Body of pancreas (tissue), 4 donors: ENCODE measurements at regions not wholly inside any gene's neighbourhood (a gene's known extent, or its start where the extent isn't known, plus 50 kb on each side); places are given as distances from the start of the nearest gene placed in this dataset.

ENCODE experiments used
- ATAC-seq: fragments of 150-250 bp; one replicate; pipeline ENCODE4 v1.9.1; 2016
- DNase-seq, 4 donors: peaks; one replicate each; pipeline ENCODE4 v3.0.0-alpha.2; 2019
- H3K27ac ChIP-seq, 4 donors: fragments of 200-600 bp; sonication (generic); 1 replicate in 3 of 4; 2 replicates in 1 of 4; pipeline versions ENCODE4 v1.5.1 to v1.6.1; 2016 to 2019; ENCODE audit warnings: mild to moderate bottlenecking in 1 of 4, mixed read lengths in 1 of 4, moderate library complexity in 1 of 4
- H3K27me3 ChIP-seq, 2 donors: fragments of 200-600 bp; sonication (generic); one replicate each; pipeline ENCODE4 v1.6.0; 2016; ENCODE audit warnings: mild to moderate bottlenecking in 1 of 2
- H3K36me3 ChIP-seq, 2 donors: fragments of 200-600 bp; sonication (generic); replicated peaks in 1 of 2; 2 replicates each; pipeline ENCODE4 v1.5.1; 2016; ENCODE audit warnings: low read depth in 2 of 2; ENCODE audit not compliant: insufficient read depth in 1 of 2
- H3K4me1 ChIP-seq: fragments of 200-600 bp; sonication (generic); one replicate; pipeline ENCODE4 v1.6.0; 2016
- H3K4me3 ChIP-seq, 2 donors: fragments of 200-600 bp; sonication (generic); 1 replicate in 1 of 2; 2 replicates in 1 of 2; pipeline ENCODE4 v1.5.1; 2016 to 2019
- H3K9me3 ChIP-seq, 3 donors: fragments of 200-600 bp; sonication (generic); 1 replicate in 2 of 3; 2 replicates in 1 of 3; pipeline ENCODE4 v1.5.1; 2016
- CTCF ChIP-seq, 7 experiments: fragments of 450-650 bp in 4 of 7; fragments of 200-600 bp in 3 of 7; sonication (generic) in 3 of 7; IDR thresholded peaks; one replicate each; pipeline ENCODE4 v1.5.1; 2016 to 2019; ENCODE audit warnings: antibody characterized with exemption in 7 of 7
- POLR2A ChIP-seq, 3 donors: fragments of 450-650 bp; IDR thresholded peaks; one replicate each; pipeline ENCODE4 v1.6.1; 2016; ENCODE audit warnings: antibody characterized with exemption in 3 of 3, mild to moderate bottlenecking in 2 of 3
- WGBS, 2 donors: methylation state at CpG; one replicate each; pipeline ENCODE4 v1.1.5; 2017; 5-methylcytosine and 5-hydroxymethylcytosine counted together
- intact Hi-C: fragments of 100-400 bp; cut with DNase I; formaldehyde crosslinking; loops from one replicate; pipeline ENCODE4 v1.15.1; 2023

- Histone ChIP-seq H3K4me1 (no peaks in the 10 kb centered on the region), H3K27ac (no peak overlapping the region), H3K9me3 (no peaks in the 10 kb centered on the region), H3K4me3 (no peak overlapping the region), H3K27me3 (no peaks in the 10 kb centered on the region), H3K36me3 (no peaks in the 10 kb centered on the region)
- peak in 1 of 4 donors; percentile 3 for DNase-seq
- no peak for TF ChIP-seq POLR2A (IDR thresholded peaks at IDR 0.05)
- no peak for TF ChIP-seq CTCF (IDR thresholded peaks at IDR 0.05)
- 43 to 56% methylated on average over 2 of the region's 2 CpGs for WGBS, 2 donors
- ATAC-seq: no peak
- intact Hi-C loops: no loop called here
Observed at GRCh38 chr19:31970027-31970461, 375.4 kb upstream of the ZNF507 start.

GRCh38 chr19:31974290-31974689, 371.1 kb upstream of the ZNF507 start:
- Histone ChIP-seq H3K4me1 (no peaks in the 10 kb centered on the region), H3K36me3 (no peaks in the 10 kb centered on the region), H3K9me3 (no peaks in the 10 kb centered on the region), H3K27me3 (no peaks in the 10 kb centered on the region), H3K4me3 (no peak overlapping the region), H3K27ac (no peak overlapping the region)
- ATAC-seq (no peak), DNase-seq (no peak)
- TF ChIP-seq POLR2A (IDR thresholded peaks at IDR 0.05) (no peak), CTCF (IDR thresholded peaks at IDR 0.05) (no peak)
- intact Hi-C loops: no loop called here
- WGBS, 2 donors: 69 to 72% methylated on average over 4 of the region's 4 CpGs

- no peak for DNase-seq
- no peak overlapping the region for H3K27ac ChIP-seq
- no peaks in the 10 kb centered on the region for H3K36me3 ChIP-seq
- no peak overlapping the region for H3K4me3 ChIP-seq
- no peaks in the 10 kb centered on the region for H3K9me3 ChIP-seq
- ATAC-seq: no peak
- intact Hi-C loops: no loop called here
- no peaks in the 10 kb centered on the region for H3K4me1 ChIP-seq
- no peaks in the 10 kb centered on the region for H3K27me3 ChIP-seq
- WGBS, 2 donors: 80 to 88% methylated on average over 4 of the region's 4 CpGs
- TF ChIP-seq CTCF (IDR thresholded peaks at IDR 0.05) (no peak), POLR2A (IDR thresholded peaks at IDR 0.05) (no peak)
Observed at GRCh38 chr19:31974941-31975340, 370.5 kb upstream of the ZNF507 start.

GRCh38 chr19:31975461-31975860, 369.9 kb upstream of the ZNF507 start:
- no peak for TF ChIP-seq POLR2A (IDR thresholded peaks at IDR 0.05)
- no peak for TF ChIP-seq CTCF (IDR thresholded peaks at IDR 0.05)
- 66 to 76% methylated on average over 4 of the region's 4 CpGs for WGBS, 2 donors
- H3K36me3 ChIP-seq: no peaks in the 10 kb centered on the region
- no peaks in the 10 kb centered on the region for H3K27me3 ChIP-seq
- ATAC-seq (no peak), DNase-seq (no peak)
- no peaks in the 10 kb centered on the region for H3K4me1 ChIP-seq
- H3K4me3 ChIP-seq: no peak overlapping the region
- no peaks in the 10 kb centered on the region for H3K9me3 ChIP-seq
- no peak overlapping the region for H3K27ac ChIP-seq
- intact Hi-C loops: no loop called here

GRCh38 chr19:31976775-31977536, 368.5 kb upstream of the ZNF507 start:
- DNase-seq (no peak), ATAC-seq (no peak)
- H3K27me3 ChIP-seq: no peaks in the 10 kb centered on the region
- H3K4me1 ChIP-seq: no peaks in the 10 kb centered on the region
- 59 to 67% methylated on average over 5 to 6 of the region's 6 CpGs for WGBS, 2 donors
- no peak for TF ChIP-seq POLR2A (IDR thresholded peaks at IDR 0.05)
- no peak for TF ChIP-seq CTCF (IDR thresholded peaks at IDR 0.05)
- intact Hi-C loops: no loop called here
- H3K4me3 ChIP-seq: no peak overlapping the region
- no peaks in the 10 kb centered on the region for H3K9me3 ChIP-seq
- H3K27ac ChIP-seq: no peak overlapping the region
- H3K36me3 ChIP-seq: no peaks in the 10 kb centered on the region
